Activated CD8-positive, alpha-beta memory T cell treated with anti-CD3 and anti-CD28 coated beads for 48 hours (primary cell): ENCODE measurements at regions not wholly inside any gene's neighbourhood (a gene's known extent, or its start where the extent isn't known, plus 50 kb on each side); places are given as distances from the start of the nearest gene placed in this dataset.

Experiments
- DNase-seq, 3 experiments: peaks; one replicate each; pipeline ENCODE4 v3.0.0-alpha.2; 2020; ENCODE audit warnings: low read depth in 2 of 3, low spot score in 2 of 3

DNA sequence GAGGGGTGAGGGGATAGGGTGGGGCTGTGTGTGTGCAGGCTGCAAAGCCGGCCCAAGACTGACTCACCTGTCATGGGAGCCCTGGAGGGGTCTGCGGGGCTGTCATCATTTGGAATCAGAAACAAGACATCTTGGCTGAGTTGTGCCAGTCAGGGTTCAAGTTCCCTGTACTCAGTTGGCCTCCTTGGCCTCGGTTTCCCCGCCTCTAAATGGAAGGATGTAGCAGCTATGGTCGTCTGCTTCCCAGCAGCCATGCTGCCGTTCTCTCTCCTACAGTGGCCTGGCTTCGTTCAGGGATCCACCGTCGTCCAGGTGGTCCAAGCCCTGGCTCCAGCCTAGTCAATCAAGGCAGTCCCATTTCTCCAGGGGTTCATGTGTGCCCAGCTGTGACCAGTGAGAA is 83.6 kb upstream of the PMEPA1 start:
- DNase-seq = no peak

DNA sequence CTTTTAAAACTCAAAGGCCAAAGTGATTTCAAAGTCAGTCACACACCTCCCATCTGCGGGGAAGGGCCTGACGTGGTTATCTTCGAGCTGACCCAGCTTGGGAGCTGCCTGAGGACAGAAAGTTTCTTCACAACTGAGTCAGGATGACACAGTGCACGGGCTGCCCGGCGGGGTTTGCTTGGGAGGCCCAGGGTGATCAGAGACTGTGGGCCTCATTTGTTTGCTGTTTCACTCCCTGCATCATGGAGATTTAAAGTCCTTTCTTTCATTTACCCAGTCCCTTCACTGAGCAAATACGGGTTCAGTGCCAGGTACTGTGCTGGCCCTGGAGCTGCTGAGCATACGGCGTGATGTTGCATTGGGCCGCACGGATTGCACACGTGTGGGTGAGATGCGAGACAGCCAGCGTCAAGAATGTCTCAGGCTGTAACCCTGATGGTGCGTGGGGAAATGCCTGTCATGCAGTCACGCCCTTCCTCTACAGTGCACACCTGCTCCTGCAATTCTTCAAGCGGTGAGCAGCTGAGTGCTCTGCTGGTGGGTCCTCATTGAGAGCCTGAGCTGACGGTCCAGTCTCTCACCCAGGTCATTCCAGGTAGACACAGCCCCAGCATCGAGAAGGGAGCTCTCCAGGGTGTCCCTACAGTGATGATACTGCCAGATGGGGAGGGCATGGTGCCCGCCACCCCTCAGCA is 82.7 kb upstream of the PMEPA1 start:
- no peak for DNase-seq

DNA sequence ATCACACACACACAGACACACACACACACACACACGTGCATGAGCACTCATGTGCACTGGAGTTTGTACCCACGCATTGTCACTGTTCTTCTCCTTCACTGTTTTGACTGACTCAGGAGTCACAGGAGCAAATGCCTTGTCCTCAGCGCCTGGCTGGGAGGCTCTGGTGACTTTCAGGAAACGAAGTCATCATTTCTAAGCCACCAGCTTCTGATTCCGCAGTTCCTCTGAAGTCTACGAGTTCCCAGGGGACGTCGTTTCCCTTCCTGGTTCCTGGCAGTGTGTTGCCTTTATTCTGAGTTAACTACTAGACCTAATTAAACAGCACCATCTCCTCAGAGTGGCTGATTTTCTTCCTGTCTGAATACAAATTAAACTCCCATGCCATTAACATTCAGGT is 82.2 kb upstream of the PMEPA1 start:
- DNase-seq = no peak

DNA sequence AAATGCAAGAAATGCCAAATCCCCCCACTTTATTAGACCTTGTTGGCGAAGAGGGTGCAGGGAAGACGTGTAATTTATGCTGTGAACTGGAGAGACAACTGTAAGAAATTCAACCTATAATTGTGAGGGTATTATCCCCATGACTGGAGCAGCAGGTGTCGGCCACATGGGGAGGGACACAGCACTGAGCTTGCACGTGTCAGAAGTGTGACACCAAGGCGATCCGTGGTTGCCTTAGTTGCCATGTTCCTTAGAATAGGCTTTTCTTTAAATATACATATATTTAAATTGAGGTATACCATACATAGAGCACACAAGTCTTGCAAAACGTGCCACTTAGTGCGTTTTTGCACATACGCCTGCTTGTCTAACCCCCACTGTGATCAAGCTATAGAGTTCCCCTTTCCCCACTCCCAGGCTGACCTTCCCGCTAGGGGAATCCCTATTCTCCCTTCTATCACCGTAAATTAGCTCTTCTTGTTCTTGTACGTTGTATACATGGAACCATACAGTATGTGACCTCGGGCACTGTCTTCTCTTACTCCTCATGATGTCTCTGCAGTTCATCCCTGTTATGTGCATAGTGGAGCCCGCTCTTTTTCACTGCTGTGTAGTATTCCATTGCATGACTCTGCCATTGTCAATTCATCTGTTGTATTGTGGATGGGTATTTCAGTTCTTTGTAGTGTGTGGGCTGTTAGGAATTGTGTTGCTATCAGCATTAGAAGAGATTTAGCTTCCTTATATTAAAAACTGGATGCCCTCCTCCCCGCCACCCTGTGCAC is 81.6 kb upstream of the PMEPA1 start:
- DNase-seq = no peak

DNA sequence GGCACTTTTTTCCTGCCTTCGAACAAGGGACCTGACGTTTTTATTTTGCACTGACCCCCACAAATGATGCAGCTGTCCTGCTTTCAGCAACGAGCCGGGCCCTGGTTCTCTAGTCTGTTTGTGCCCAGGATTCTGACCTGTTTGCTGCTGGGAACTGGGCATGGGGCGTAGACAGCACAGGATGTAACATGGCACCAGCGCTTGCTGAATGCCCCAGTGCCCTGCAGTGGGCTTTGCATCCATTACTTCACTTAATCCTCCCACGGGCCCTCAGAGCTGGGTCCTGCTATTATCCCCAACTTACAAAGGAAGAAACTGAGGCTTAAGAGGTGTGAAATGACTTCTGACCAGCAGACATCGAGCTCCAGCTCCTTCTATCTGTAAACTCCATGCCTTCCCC is 80.4 kb upstream of the PMEPA1 start:
- no peak for DNase-seq

DNA sequence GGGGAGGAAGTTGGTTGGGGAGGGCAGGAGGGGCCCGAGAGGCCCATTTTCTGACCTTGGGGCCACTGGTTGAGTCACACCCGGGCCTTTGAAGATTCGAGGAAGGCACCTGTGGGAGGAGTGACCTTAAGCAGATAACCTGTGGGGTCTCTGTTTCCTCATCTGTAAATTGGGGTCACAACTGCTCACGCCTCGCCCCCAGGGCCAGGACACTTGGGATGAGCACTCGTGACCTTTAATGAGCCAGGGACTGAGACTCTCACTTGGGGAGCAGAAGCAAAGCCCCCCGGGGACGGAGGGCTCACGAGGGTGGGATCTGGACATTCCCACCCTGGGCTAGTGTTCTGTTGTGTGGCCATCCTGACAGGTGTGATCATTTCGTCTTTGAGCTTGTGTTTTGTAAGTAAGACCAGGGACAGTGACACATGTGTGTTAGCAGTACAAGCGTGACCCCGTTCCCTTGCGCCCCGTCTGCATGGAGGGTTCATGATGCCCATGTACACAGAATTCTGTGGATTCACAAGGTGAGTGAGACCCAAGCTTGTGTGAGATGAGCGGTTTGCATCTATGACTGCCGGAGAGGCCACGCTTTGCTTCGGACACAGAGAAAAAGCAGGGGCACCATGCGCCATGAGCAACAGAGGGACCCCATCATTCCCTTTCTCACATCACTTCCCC is 79.3 kb upstream of the PMEPA1 start:
- no peak for DNase-seq

DNA sequence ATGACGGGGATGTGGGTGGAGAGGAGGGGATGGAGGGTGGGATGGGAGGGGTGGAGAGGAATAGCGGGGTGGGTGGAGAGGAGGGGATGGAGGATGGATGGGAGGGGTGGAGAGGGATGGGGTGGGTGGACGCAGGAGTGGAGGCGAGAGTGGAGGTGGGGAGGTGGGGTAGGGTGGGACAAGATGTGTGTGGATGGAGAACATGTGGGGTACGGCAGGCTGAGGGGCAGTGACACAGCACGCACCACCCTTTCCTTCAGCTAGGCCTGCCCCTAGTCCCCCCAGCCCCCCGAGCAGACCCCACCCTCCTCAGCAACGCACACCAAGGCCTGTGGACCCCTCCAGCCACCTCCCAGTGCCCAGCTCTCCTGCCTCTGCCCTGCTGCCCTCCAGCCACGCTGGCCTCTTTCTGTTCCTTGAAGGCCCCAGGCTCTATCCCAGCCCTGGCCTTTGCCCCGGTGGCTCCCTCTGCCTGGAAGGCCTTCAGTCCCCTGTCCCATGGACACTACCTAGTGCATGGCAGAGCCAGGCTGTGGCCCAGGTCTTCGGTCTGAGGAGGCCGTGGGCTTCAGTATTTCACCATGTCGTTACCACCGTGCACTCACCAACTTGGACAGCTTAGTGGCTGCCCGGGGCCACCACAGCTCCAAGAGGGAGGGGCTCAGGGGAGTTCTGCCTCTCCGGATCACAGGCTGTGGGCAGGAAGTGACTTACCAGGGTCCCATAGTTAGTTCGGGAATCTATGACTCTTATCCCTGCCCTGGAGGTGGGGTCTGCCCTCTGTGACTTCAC is 78.4 kb upstream of the PMEPA1 start:
- no peak for DNase-seq

DNA sequence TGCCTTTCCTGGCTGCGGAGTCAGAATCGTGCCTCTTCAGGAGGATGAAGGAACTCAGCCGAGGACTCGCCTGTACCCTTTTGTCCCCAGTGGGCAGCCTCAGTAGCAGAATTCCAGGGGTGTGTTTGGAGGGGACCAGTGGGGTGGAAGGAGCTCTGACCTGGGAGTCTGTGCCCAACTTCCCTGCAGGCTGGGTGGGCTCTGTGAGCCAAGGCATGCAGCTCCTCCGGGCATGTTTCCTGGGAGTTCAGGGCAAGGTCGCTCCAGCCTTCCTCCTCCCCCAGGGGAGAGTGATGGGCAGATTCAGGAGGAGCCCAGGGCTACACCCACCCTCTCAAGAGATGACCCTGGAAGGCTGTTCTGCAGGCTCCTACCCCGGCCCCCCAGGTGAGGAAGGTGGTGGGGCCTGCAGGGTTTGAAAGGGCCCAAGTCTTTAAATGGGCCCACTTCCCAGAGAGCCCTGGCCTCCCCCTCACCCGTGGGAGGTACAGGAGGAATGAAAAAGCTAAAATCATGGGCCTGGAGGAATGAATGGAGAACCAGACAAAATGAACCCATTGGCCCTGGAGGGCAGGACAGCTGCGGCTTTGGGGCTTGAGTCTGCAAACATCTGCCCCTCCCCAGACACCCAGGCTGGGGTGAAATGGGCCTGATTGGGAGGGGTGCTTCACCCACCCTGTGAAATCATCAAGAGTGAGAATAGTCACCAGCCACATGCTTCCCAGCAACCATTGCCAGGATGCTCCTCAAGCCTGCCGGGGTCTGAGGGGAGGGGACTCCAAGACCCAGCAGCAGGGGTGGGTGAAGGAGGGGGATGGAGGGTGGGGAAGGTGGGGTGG is 77.6 kb upstream of the PMEPA1 start:
- DNase-seq = no peak

DNA sequence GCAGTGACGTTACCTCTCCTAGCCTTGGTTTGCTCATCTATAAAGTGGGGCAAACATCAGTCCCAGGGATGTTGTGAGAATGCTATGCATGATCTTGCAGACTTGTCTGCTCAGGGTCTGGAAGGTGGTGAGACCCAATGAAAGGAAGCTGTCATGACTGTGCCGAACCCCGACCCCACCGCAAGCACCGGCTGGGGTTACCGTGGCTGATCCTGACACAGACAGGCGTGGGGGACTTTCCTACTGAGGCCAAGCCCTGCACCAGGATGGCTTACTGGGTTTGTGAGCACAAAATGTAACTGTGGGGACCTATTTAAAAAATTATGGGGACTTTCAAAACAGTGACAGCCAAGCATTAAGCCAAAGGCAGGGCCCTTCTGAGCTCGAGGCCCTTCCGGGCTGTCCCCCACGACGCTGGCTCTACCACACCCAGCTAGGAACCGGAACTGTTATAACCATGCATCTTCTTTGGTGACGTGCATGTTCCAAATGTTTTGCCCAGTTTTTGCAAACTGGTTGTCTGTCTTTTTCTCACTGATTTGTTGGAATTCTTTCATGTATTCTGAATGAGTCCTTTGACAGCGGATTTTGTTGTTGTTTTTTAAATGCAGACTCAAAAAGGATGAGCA is 76.6 kb upstream of the PMEPA1 start:
- DNase-seq = no peak

DNA sequence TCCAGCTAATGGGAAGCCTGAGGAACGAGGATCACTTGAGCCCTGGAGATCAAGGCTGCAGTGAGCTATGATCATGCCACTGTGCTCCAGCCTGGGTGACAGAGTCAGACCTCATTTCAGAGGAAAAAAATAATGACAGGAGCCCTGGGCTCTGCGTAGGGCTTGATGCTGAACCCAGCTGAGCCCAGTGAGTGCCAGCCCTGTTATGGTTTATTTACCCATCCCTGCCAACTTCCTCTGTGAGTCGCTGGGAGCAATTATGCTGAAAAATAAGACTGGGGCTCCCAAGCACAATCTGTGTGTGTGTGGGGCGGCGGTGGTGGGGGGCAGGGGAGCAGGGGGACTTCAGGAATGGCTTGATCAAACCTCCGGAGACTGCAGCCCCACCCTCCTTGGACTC is 75.9 kb upstream of the PMEPA1 start:
- DNase-seq = no peak

DNA sequence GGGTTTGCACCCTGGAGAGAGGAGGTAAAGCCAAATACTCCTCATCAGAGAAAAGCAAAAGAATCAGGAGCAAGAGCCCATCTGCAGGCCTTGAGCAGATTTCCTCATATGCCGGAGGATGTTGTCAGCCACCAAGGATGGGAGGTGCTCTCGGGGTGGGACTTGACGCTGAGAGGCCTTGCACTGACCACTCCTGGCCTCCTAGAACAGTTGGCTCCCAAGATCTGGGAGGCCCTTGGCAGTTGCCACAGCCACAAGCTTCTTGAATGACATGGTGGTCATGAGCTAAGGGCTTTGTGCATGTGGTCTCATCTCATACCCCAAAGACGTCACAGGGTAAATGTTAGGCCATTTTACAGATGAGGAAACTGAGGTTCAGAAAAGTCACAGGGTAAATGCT is 75.2 kb upstream of the PMEPA1 start:
- no peak for DNase-seq

DNA sequence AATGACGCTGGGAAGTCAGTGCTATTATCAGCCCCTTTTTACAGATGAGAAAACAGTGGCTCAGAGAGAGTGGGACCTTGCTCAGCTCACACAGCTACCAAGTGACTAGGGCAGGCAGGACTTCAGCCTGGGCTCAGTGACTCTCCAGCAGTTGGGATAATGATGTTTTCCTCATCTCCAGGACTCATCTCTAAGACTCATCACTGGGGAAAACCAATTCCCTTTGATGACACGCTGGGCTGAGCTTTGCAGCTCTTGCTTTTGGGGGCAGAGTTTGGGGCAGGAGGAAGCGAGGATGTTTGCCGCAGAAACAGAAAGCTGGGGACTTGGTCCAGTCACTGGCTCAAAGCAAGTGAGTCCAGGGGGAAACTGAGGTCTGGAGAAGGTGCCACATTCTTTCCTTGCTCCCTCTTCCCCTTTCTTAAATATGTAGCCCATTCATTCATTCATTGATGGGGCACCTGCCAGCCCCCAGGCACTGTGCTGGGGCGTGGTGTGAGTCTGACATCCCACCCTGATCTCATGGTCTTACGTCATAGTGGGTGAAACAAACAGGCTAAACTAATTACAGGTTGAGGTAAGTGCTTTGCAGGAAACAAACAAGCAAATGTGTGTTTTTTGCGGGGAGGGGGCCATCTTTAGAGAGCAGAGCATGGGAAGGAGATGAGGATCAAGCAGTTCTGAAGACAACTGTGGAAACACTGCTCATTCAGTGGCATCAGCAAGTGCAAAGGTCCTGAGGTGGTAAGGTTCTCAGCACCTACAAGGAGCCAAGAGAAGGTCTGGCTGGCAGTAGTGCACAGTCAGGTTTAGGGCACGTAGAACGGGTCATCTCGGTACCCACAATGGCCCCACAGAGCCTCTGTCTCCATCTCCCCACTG is 74.4 kb upstream of the PMEPA1 start:
- DNase-seq = no peak

DNA sequence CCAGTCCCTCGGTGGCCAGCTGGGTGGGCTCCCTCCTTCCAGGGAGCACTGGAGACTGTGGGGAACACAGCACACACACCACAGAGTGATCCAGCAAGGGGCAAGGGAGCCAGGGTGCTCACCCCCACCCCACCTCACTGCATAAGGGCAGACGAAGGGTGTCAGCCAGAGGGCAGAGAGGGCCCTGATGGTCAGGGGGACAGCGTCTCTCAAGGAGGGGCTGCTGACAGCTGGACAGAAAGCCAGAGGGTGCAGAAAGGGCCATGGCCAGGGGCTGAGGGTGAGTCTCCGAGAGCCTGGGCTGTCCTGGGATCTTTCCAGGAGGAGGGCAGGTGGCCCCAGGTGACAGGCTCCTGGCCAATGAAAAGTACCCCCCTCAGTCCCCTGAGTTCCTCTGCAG is 73.4 kb upstream of the PMEPA1 start:
- no peak for DNase-seq

DNA sequence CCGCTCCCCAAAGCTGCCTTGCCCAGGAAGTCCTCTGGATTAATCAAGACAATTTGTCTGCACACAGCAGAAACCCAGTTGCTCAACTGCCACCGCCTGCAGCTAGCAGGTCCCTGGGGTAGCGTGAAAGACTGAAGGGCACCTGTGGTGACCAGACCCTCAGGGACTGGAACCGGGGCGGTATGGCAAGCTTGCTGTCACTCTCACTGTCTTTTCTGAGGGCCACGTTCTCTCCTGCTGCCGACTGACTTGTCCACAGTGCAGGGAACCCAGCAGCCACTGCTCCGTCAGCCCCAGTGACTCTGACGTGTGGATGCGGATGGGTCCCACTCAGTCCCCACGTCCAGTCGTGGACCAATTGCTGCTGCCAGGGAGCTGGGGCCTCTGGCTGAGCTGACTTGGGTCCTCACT is 72.8 kb upstream of the PMEPA1 start:
- no peak for DNase-seq

DNA sequence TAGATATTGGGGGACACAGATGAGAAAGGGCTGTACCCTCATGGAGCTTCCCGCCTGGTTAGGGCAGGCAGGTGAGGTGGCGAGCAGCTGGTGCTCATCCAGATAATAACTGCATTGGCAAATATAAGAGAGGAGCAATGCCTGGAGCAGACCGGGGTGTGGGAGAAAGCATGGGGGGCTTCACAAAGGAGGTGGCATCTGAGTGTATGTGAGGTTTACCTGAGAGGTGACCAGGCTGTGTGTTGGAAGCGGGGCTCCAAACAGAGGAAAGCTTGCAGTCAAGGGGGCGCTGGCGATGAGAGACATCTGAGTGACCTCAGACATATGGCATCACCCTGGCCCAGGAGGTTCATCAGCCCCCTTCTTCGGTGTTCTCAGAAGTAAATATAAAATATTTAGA is 72.1 kb upstream of the PMEPA1 start:
- no peak for DNase-seq

DNA sequence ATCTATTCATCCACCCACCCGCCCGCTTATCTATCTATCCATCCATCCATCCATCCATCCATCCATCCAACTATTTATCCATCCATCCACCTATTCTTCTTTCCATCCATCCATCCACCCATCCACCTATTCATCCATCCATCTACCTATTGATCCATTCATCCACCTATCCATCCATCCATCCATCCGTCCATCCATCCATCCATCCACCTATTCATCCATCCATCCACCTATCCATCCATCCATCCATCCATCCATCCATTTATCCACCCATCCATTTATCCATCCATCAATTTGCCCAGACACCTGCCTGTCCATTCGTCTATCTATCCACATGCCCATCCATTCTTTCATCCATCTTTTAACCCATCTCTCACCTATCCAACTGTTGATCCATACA is 71.1 kb upstream of the PMEPA1 start:
- DNase-seq = no peak

DNA sequence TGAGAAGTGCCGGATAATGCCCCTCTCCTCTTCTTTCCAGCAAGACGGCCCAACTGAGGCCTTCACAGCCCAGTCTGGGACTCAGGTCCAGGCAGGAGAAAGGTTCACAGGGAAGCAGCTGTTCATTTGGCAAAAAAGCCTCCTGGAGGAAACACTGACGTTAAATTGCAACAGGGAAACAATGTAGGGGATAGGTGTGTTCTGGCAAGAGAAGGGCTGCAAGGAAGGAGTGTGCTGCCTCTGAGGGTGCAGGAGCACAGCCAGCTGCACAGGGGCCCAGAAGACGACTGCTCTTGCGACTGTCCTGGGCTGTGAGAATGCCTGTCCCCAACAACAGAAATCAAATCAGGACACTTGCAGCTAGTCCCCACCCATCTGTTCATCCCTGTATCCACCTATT is 70.6 kb upstream of the PMEPA1 start:
- no peak for DNase-seq

DNA sequence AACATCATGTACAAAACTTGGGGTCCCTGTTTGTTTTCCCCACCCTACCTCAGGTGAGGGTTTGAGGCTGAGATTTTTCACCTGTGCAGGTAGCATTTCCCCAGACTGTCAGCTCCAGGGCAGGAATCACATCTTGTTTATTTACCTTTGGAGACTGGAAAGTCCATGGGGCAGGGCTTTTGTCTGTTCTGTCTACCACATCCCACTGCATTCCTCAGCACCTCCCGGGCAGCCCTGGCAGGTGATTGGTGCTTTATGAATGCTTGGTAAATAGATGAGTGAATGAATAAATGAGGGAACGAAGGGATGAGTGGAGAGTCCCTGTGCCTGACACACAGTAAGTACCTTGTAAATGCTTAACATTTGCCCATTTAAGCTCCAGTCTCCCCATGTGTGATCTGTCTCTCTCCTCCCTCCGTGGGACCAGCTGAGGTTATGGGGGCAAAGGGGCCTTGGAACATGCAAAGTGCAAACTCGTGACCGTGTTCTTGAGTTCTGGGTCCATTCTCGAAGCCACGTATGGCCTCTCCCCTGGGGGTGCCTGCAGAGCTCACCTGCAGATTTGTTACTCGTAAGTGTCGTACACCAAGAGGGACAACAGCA is 69.7 kb upstream of the PMEPA1 start:
- no peak for DNase-seq

DNA sequence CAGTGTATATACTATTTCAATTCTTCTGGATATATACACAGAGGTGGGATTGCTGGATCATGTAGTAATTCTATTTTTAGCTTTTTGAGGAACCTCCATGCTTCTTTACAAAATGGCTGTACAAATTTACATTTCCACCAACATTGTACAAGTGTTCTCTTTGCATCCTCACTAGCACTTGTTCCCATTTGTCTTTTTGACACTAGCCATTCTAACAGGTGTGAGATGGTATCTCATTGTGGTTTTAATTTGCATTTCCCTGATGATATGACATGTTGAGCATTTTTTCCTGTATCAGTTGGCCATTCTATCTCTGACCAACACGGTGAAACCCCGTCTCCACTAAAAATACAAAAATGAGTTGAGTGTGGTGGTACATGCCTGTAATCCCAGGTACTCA is 68.1 kb upstream of the PMEPA1 start:
- no peak for DNase-seq
